ENCODE measurements at regions not wholly inside any gene's neighbourhood (a gene's known extent, or its start where the extent isn't known, plus 50 kb on each side); places are given as distances from the start of the nearest gene placed in this dataset.
"Not testable (repeated sequence)": the region's sequence is repeated elsewhere in the genome, so short reads cannot be mapped to it uniquely, and the experiment has no call there.

DNA sequence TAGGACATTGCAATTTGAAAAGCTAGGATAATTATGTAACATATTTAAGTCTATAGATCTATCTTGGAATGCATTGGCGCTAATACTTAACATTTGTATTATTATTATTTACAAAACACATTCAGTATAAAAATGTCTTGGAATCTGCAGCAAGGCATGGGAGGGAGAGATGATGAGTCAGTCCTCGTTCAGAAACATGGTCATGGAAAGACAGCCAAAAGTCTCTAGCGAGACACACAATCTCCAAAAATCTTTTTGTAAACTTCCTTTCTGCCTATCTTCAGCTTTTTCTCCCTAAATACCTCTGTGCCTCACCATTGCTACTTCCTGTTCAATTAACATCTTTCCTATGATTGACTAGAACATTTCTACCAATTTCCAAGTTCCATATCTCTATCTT lies 188.4 kb upstream of the CACNA2D1 start:
- ATAC-seq (ENCODE audit: poor library complexity) (no peak), DNase-seq (no peak)
- intact Hi-C loops (cut with DNase I), result no loop called here

DNA sequence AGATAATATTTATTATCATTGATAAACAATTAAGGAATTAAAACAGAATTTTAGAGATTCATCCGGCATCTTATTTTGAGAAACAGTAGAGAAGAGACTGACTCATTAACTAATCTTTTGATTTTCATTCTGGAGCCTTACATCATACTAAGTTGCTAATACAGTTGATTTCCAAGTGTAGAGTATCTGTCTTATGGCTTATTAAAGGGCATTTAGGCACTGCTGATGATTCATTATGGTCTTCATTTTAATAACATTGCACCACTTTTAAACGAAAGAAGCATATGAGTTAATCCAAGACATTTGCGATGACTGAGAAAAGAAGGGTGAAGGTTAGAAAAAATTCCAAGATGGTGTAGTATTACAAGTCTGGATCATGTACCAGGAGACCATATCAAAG lies 186.0 kb upstream of the CACNA2D1 start:
- intact Hi-C loops (cut with DNase I), result no loop called here
- ATAC-seq (ENCODE audit: poor library complexity) (no peak), DNase-seq (no peak)

DNA sequence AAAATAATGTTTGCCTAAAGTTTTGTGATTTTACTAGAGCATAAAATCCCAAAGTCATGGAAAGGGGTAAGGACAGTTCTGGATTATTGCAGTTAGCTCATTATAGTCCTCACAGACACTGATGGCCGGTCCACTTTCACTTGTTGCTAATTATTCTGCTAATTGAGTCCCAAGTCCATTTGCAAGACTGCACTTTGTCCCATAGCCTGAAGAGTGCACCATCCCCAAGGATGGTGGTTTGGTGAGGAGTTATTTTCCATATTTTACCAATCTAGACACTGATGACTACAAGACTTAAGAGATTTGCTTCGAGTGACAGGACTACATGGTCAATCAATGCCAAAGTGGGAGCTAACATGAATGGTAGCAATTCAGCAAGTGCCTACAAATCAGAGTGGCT lies 181.8 kb upstream of the CACNA2D1 start:
- no peak for ATAC-seq (ENCODE audit: poor library complexity)
- intact Hi-C loops (cut with DNase I), result no loop called here
- no peak for DNase-seq

DNA sequence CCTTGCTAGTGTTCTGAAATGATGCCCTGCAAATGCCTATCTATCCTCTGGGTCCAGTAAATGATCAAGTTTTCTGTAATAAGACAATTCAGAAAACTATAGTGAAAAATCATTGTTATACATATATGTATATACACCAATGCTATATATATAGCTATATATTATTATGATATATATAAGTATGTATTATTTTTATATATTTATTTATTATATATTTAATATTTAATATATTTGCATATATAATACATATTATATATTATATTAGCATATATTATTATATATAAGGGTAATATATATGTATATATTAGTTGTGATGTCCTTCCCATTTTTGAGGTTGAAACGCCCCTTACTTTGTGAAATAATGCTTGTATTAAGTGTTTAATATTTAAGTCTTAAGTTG lies 181.4 kb upstream of the CACNA2D1 start:
- ATAC-seq (ENCODE audit: poor library complexity) (no peak), DNase-seq (no peak)
- intact Hi-C loops (cut with DNase I), result no loop called here

DNA sequence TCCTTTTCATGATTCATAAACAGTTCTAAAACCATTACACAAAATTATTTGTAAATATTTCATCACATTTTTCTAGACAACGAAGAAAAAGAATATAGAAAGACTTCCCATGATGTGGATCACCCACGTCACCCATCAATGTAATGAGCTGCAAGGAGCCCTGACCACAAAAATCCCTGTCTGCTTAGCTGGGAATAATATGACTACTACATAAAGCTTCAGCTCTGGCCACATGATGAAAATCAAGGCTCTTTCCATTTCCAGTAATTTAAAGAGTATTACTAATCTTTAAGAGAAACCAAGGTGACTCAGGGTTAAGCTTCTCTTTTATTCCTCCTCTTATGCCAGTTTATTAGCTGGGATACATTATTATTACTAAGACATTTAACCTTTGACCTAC lies 180.8 kb upstream of the CACNA2D1 start:
- ATAC-seq (ENCODE audit: poor library complexity), result no peak
- DNase-seq, result no peak
- intact Hi-C loops (cut with DNase I), result no loop called here

DNA sequence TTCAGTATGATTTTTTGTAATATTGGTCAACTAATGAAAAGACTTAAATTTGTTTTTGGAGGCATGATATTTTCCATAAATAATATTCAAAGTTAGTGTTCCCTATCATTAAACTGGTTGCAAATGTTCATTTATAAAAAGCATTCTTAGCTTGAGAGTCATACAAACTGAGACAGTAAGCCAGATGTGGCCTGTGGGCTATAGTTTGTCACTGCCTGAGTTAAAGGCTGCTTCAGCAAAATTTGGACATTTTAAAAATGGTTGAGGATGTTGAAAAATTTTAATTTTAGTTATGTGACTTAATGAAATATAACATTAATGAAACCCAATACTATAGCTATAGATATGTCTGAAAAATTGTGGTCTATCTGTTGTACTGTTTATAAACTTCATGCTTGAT lies 180.2 kb upstream of the CACNA2D1 start:
- ATAC-seq (ENCODE audit: poor library complexity) (no peak), DNase-seq (no peak)
- intact Hi-C loops (cut with DNase I), result no loop called here

DNA sequence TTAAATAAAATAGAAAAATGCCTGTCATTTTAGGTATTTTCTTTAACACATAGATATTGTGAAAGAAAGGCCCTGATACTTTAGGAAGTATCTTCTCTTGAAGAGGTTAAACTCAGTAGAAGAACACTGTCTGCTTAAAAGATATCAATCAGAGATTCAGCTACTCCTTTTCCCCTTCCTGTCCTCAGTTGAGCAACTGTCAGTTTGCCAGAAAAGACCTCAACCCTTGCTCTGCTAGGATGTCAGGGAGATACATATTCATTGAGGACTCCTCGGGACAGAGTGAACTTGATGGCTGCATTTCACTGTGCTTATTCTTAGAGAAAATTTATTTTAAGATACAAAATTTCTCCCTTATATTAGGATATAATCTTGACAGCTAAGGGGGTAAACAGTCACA lies 173.6 kb upstream of the CACNA2D1 start:
- intact Hi-C loops (cut with DNase I), result no loop called here
- DNase-seq (no peak), ATAC-seq (ENCODE audit: poor library complexity) (no peak)

DNA sequence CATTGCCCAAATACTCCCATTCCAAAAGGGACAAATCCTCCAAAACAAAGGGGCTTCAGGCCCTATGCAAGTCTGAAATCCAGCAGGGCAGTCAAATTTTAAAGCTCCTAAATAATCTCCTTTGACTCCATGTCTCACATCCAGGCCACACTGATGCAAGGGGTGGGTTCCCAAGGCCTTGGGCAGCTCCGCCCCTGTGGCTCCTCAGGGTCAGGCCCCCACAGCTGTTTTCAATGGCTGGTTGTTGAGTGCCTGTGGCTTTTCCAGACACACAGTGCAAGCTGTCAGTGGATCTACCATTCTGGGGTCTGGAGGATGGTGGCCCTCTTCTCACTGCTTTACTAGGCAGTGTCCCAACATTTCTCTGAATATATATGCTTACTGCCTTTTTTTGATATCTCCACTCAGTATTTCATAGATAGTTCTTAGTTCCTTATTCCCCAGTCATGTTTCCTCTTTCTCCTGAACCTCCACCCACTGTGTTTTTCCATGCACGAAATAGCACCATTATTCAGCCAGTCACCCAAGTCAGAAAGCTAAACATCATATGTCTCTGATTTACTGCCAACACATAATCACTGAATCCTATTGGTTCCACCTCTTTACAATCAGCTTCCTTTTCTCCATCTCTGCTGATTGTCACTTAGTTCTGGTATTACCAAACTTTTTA lies 172.6 kb upstream of the CACNA2D1 start:
- intact Hi-C loops (cut with DNase I), result no loop called here
- DNase-seq (no peak), ATAC-seq (ENCODE audit: poor library complexity) (no peak)

DNA sequence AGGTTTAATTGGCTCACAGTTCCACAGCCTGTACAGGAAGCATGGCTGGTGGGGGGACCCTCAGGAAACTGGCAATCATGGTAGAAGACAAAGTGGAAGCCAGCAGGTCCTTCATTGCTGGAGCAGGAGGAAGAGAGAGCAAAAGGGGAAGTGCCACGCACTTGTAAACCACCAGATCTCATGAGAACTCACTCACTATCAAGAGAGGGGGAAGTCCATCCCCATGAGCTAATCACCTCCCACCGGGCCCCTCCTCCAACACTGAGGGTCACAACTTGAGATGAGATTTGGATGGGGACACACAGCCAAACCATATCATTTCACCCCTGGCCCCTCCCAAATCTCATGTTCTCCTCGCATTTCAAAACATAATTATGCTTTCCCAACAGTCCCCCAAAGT lies 171.9 kb upstream of the CACNA2D1 start:
- intact Hi-C loops (cut with DNase I), result no loop called here
- ATAC-seq (ENCODE audit: poor library complexity) (peak; percentile 53), DNase-seq (no peak)

DNA sequence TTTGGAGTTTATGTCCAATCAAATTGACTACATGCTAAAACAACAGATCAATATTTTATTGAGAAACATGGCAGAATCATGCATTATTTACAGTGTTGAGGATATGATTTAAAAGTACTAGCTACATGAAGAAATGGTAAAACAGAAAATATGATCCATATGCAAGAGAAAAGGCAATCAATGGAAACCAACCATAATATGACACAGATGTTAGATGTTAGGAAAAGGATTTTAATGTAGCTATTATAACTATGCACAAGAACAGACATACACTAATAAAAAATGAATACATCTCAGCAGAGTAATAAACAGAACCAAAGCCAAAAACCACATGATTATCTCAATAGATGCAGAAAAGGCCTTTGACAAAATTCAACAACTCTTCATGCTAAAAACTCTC lies 166.2 kb upstream of the CACNA2D1 start:
- ATAC-seq (ENCODE audit: poor library complexity) (no peak), DNase-seq (no peak)
- intact Hi-C loops (cut with DNase I), result loop anchor here (10.0 kb wide), 1 partner anchor 565 kb away; no protein-coding TSS in a partner anchor

DNA sequence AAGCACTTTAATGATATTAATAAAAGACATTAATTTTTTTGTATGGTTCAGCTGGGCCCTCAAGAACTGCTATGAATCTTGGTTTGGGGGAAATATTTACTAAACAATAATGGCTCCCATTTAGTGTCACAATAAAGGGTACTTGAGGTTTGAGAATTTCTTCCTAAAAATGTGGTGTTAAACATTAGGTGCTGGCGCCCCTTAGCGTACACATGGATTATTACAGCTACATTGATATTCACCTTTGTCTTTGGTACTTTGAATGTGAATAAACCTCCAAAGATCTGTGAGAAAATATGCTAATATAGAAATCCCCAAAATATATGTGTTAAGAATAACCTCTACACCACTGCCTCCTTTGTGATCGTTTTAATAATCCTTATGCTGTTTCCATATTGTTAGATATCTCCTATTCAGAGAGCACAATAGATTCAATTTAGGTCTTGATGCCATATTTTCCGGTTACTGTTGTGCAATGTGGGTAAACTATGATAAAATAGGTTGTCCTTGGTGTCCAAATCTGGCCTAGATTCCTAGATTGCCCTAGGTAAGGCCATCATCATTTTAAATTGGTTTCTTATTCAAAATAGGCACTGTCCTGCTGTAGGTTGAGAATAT lies 161.8 kb upstream of the CACNA2D1 start:
- no peak for ATAC-seq (ENCODE audit: poor library complexity)
- intact Hi-C loops (cut with DNase I), result loop anchor here (10.0 kb wide), 1 partner anchor 561 kb away; no protein-coding TSS in a partner anchor
- no peak for DNase-seq

DNA sequence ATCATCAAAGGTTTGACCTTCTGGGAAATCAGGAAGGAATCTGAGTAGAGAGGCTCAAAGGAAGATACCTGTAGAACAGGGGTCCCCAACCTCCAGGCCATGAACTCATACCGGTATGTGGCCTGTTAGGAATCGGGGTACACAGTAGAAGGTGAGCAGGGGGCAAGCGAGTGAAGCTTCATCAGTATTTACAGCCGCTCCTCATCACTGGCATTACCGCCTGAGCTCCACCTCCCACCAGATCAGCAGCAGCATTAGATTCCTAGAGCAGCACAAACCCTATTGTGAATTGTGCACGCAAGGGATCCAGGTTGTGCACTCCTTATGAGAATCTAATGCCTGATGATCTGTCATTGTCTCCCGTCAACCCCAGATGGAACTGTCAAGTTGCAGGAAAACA lies 158.5 kb upstream of the CACNA2D1 start:
- no peak for ATAC-seq (ENCODE audit: poor library complexity)
- DNase-seq, result no peak
- intact Hi-C loops (cut with DNase I), result loop anchor here (10.0 kb wide), 1 partner anchor 557 kb away; no protein-coding TSS in a partner anchor

DNA sequence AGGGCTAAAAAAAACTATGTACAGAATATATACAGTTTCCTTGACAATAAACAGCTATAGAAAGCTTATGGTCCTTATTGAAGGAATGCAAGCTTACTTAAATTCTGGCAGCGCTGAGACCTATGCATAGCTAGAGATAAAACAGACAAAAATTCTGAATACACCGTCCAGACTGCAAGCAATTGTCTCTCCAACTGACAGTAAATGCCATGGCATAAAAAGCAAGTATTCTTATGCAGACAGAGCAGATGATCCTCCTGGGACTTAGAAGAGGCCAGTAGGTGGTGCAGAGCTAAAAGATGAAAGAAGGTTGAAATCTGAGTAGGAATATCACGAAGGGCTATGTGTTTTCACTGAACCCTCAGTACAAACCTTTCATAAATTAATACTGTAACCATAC lies 157.0 kb upstream of the CACNA2D1 start:
- intact Hi-C loops (cut with DNase I), result loop anchor here (10.0 kb wide), 1 partner anchor 556 kb away; no protein-coding TSS in a partner anchor
- ATAC-seq (ENCODE audit: poor library complexity) (no peak), DNase-seq (no peak)

DNA sequence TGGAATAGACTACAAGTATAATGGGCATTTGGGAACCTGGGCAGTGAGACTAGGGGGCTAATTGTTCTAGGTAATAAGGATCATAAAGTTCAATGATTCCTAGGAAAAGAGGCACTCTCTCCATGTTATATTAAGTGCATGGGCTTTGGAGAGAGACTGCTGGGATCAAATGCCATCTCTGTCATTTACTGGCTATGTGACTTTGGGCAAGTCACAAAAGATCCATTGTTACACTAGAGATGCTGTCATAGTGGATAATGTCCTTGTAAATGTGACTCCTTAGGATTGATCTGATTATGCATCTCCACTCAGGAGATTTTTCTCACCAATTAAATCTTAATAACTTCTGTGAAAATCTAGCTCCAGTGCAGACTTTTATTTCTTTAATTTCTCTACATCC lies 156.3 kb upstream of the CACNA2D1 start:
- no peak for DNase-seq
- intact Hi-C loops (cut with DNase I), result loop anchor here (10.0 kb wide), 1 partner anchor 555 kb away; no protein-coding TSS in a partner anchor
- no peak for ATAC-seq (ENCODE audit: poor library complexity)

DNA sequence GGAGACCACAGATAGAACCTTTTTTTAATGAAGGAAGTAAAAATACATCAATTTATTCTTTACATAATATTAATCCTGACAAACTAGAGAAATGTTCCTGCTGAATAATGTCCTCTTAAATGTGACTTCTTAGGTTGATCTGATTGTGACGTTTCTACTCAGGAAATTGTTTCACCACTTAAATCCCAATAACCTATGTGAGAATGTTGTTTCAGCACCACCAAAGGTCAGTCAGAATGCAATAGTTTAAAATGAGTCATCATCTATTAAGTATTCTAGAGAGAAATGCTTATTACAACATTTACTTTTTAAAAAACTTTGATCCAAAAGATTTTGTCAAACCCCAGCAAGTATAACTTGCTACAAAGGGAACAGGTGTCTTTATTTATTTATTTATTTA lies 155.4 kb upstream of the CACNA2D1 start:
- ATAC-seq (ENCODE audit: poor library complexity) (no peak), DNase-seq (no peak)
- intact Hi-C loops (cut with DNase I), result no loop called here

DNA sequence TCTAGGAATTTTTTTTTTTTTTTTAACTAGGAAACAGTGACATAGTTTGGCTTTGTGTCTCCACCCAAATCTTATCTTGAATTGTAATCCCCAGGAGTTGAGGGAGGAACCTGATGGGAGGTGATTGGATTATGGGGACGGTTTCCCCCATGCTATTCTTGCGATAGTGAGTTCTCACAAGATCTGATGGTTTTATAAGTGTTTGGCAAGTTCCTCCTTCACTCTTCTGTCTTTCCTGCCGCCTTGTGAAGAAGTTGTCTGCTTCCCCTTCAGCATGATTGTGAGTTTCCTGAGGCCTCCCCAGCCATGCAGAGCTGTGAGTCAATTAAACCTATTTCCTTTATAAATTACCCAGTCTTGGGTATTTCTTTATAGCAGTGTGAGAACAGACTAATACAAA lies 152.2 kb upstream of the CACNA2D1 start:
- intact Hi-C loops (cut with DNase I); ATAC-seq (ENCODE audit: poor library complexity); DNase-seq: not testable (repeated sequence)

DNA sequence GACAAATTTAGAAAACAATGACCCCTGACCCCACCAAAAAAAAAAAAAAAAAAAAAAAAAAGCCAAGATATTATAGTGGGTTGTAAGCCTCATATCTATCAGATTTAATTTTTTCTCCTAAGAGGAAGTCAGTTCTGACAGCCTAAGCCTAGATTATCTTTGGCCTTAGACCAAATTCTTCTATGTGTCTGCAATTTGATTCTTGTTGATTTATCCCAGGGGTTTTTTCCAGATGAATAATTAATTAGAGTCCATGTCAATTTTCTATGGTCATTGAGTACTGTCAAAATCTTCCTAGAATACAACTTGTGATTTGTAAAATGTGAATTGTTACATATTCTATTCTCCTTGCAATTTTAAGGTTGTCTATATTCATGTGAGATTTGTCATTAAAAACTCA lies 151.6 kb upstream of the CACNA2D1 start:
- DNase-seq (no peak), ATAC-seq (ENCODE audit: poor library complexity) (no peak)
- intact Hi-C loops (cut with DNase I), result no loop called here

DNA sequence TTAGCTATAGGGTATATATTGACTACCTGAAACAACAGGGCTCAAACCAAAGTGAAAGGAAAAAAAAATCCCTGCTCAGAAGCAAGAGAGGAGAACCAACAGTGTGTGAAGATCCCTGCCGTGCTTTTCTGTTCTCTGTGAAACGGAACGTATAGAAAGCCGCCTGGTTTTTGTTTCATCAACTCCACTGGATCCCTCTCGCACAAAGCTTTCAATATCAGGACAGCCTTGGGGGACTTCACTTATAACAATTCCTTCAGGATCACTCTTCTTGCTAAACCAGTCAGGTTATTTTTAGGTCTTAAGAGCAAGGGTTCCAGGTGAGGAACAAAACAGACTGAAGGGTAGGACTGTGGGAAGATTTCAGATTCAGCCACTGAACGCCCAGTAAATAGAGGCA lies 151.1 kb upstream of the CACNA2D1 start:
- DNase-seq (no peak), ATAC-seq (ENCODE audit: poor library complexity) (no peak)
- intact Hi-C loops (cut with DNase I), result no loop called here

DNA sequence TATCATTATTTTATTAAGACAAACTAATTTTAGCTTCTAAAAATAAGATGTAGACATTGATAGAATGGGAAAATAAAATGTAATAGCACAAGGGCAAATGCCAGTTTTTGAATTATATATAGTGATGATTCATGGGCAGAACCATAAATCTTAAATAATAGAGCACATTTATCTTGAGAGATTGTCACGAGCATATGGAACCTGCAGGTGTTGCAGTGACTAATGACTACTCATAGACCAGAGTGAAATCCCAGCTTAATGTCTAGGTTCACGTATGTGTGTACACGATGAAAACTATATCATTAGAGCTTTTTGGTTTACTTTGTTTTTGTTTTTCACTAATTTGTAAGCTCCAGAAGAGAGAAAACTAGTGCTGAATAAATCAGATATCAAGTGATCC lies 150.2 kb upstream of the CACNA2D1 start:
- no peak for ATAC-seq (ENCODE audit: poor library complexity)
- intact Hi-C loops (cut with DNase I), result no loop called here
- DNase-seq, result no peak

DNA sequence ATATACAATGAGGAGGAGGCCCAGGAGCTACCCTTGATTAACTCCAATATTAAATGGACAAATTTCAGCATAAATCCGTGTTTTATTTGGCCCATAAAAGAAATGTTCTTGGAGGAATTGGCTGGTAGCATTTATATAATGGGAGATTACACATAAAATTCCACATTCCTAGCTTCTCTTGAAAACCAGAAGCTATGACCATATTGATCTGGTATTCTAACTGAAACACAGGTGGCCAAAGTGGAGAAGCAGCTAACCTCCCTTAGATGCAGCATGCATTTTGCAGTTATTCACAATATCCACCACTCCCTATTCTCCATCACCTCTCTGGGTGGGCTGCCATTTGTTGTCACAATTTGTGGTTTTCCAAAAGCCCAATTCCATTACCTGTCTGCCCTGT lies 148.8 kb upstream of the CACNA2D1 start:
- DNase-seq (no peak), ATAC-seq (ENCODE audit: poor library complexity) (no peak)
- intact Hi-C loops (cut with DNase I), result no loop called here

DNA sequence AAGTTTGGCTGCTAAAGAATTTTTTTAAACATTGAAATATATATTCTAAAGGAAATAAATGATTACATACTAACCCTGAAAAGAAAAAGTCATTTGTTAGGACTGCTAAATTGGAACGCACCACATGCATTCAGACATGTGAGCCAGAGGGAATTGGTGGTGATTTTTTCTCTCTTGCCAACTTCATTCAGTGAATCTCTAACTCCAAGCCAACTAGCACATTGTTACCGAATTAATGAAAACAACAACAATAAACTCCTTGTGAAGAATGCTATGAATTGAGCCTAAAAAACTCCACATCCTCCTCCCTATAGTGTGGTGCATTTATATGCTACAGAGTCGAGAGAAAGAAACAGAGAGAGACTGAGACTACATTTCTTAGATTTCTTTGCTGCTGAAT lies 135.5 kb upstream of the CACNA2D1 start:
- intact Hi-C loops (cut with DNase I), result loop anchor here (10.0 kb wide), 1 partner anchor 1094 kb away; no protein-coding TSS in a partner anchor
- ATAC-seq (ENCODE audit: poor library complexity) (no peak), DNase-seq (no peak)

Data from Right ventricle myocardium superior (tissue), 1 donor.